ENCODE measurements at regions not wholly inside any gene's neighbourhood (a gene's known extent, or its start where the extent isn't known, plus 50 kb on each side); places are given as distances from the start of the nearest gene placed in this dataset.
A peak's percentile ranks its signal among the peaks of the same experiment; 100 is the strongest.

DNA sequence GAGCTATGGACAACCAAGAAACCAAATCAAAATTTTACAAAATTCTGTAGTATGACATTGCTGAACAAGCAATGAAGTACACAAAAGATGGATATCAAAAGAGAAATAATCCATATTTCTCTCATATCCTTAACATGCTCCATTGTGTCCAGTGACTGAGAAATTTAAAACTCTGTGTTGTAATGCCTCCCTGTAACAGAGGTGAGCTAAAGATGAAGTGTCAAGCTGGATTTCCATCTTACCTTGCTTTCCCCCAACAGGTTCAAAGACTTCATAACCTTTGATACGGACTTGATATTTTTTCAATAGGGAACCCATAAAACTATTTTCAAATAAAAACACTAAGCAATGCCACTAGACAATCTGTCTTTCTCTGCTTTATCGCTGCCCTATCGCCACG, 95.7 kb upstream of the SERTAD2 start:
- Mint-ChIP-seq H3K27ac (ENCODE audit: low read depth, unreplicated experiment) (peak overlapping the region; percentile 49), H3K27me3 (ENCODE audit: insufficient read depth, unreplicated experiment) (no peaks in the 10 kb centered on the region), H3K36me3 (ENCODE audit: insufficient read depth, unreplicated experiment) (no peaks in the 10 kb centered on the region), H3K4me3 (ENCODE audit: unreplicated experiment) (peak overlapping the region; percentile 87), H3K9me3 (ENCODE audit: unreplicated experiment) (no peaks in the 10 kb centered on the region), H3K4me1 (ENCODE audit: insufficient read depth, unreplicated experiment) (peaks cover 21% of the 10 kb centered on the region)
- CTCF ChIA-PET = interaction anchor here (0.7 to 5.5 kb wide), 5 partner anchors 11 to 153 kb away, joined by 3 to 45 read pairs (median 3); partner anchors contain the start of gene SERTAD2
- TF ChIP-seq CTCF (IDR thresholded peaks at IDR 0.05; ENCODE audit: unreplicated experiment) = no peak
- intact Hi-C loops (cut with micrococcal nuclease) = no loop called here
- BruUV-seq (replicated peaks) = no TSS peak
- no peak for DNase-seq (ENCODE audit: unreplicated experiment)
- POLR2A ChIA-PET = interaction anchor here (0.8 to 15.2 kb wide), 19 partner anchors 10 to 731 kb away, joined by 3 to 724 read pairs (median 18); partner anchors contain the start of genes AFTPH and SERTAD2

DNA sequence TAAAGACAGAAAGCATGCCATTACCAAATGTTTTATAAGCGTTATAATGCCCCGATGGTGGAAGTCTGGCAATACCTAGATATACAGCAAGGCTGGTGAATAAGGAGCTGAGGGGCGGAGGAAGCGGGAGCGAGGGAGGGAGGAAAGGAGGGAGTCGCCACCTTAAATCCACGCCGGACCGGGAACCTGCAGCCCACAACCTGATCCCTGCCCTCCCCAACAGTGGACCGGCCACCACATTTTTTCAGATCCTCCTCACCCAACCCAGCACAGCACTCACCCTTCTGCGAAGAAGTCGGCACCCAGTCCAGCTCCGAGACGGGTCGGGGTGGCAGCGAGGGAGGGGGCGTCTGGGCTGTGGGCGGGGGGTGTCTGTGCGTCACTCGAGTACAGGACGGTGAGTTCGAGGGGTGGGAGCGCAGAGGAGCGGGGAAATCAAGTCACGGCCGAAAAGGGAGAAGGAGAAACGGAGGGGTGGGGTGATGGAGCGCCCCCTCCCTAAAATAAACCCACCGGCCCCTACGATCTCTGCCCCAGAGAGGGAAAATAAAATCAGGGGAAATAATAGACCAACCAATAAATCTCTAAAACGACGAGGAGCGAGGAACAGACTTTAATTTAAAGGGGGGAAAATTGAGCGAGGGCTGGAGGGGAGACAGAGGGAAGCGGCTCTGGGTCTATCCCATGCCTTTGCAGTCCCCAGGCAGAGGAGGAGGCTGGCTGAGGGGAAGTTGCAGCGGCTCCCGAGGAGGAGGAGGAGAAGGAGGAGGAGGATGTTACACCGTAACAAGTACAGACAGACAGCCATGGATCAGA, 96.5 kb upstream of the SERTAD2 start:
- peaks cover 21% of the 10 kb centered on the region for H3K4me1 Mint-ChIP-seq (ENCODE audit: insufficient read depth, unreplicated experiment)
- H3K4me3 Mint-ChIP-seq (ENCODE audit: unreplicated experiment) = peak overlapping the region; percentile 87
- H3K36me3 Mint-ChIP-seq (ENCODE audit: insufficient read depth, unreplicated experiment) = no peaks in the 10 kb centered on the region
- no peaks in the 10 kb centered on the region for H3K27me3 Mint-ChIP-seq (ENCODE audit: insufficient read depth, unreplicated experiment)
- CTCF ChIA-PET = interaction anchor here (0.6 to 5.5 kb wide), 11 partner anchors 12 to 163 kb away, joined by 3 to 45 read pairs (median 3); partner anchors contain the start of gene SERTAD2
- intact Hi-C loops (cut with micrococcal nuclease) = loop anchor here (1.0 to 10.0 kb wide), 6 partner anchors 57 to 225 kb away; partner anchors contain the start of gene AFTPH
- BruUV-seq (replicated peaks) = no TSS peak
- TF ChIP-seq CTCF (IDR thresholded peaks at IDR 0.05; ENCODE audit: unreplicated experiment) = no peak
- peak overlapping the region; percentile 49 for H3K27ac Mint-ChIP-seq (ENCODE audit: low read depth, unreplicated experiment)
- DNase-seq (ENCODE audit: unreplicated experiment) = peak; percentile 61
- POLR2A ChIA-PET = interaction anchor here (0.6 to 15.2 kb wide), 40 partner anchors 9 to 1581 kb away, joined by 3 to 724 read pairs (median 8); partner anchors contain the start of genes AFTPH, CEP68 and SERTAD2
- H3K9me3 Mint-ChIP-seq (ENCODE audit: unreplicated experiment) = no peaks in the 10 kb centered on the region

DNA sequence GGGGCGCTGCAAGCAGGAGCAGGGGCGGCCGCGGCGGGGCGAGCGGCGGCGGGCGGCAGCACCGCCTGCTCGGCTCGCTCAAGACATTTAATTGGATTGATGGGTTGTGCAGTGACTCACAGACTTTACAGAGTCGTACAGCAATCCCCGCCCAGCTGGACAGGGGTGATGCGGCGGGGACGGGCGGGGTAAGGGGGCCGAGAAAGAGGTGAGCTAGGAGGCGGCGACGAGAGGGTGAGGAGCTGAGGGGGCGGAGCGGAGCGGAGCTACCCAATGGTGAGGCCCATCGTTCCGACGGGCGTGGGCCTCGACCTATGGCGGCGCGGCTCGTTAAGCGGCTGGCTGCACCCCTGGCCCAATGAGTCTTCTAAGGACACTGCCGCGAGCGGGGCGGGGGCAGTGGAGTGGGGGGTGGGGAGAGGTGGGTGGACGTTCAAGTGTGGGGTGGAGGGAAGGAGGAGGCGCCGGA, 97.1 kb upstream of the SERTAD2 start:
- Mint-ChIP-seq H3K9me3 (ENCODE audit: unreplicated experiment) (no peaks in the 10 kb centered on the region), H3K4me3 (ENCODE audit: unreplicated experiment) (peak overlapping the region; percentile 87), H3K36me3 (ENCODE audit: insufficient read depth, unreplicated experiment) (no peaks in the 10 kb centered on the region), H3K4me1 (ENCODE audit: insufficient read depth, unreplicated experiment) (peaks cover 21% of the 10 kb centered on the region), H3K27me3 (ENCODE audit: insufficient read depth, unreplicated experiment) (no peaks in the 10 kb centered on the region), H3K27ac (ENCODE audit: low read depth, unreplicated experiment) (no peak overlapping the region)
- BruUV-seq (replicated peaks) = no TSS peak
- intact Hi-C loops (cut with micrococcal nuclease) = loop anchor here (1.0 to 10.0 kb wide), 10 partner anchors 19 to 226 kb away; partner anchors contain the start of gene AFTPH
- CTCF ChIA-PET = interaction anchor here (0.6 to 5.5 kb wide), 13 partner anchors 12 to 191 kb away, joined by 3 to 45 read pairs (median 4); partner anchors contain the start of gene SERTAD2
- POLR2A ChIA-PET = interaction anchor here (0.6 to 15.2 kb wide), 46 partner anchors 9 to 733 kb away, joined by 3 to 724 read pairs (median 7); partner anchors contain the start of genes AFTPH, CEP68, RAB1A and SERTAD2
- peak; percentile 99 for DNase-seq (ENCODE audit: unreplicated experiment)
- no peak for TF ChIP-seq CTCF (IDR thresholded peaks at IDR 0.05; ENCODE audit: unreplicated experiment)
